ENCODE measurements at regions not wholly inside any gene's neighbourhood (a gene's known extent, or its start where the extent isn't known, plus 50 kb on each side); places are given as distances from the start of the nearest gene placed in this dataset.
"Not testable (repeated sequence)": the region's sequence is repeated elsewhere in the genome, so short reads cannot be mapped to it uniquely, and the experiment has no call there.

- not testable (repeated sequence) for DNase-seq
These were observed 75.8 kb upstream of the PARP8 start for GRCh38 chr5:50590444-50591189.

- not testable (repeated sequence) for DNase-seq
These were observed 75.1 kb upstream of the PARP8 start for GRCh38 chr5:50591338-50591737.

- DNase-seq = no peak
These were observed 72.8 kb upstream of the PARP8 start for GRCh38 chr5:50593681-50594080.

GRCh38 chr5:50595199-50595598, 71.2 kb upstream of the PARP8 start:
- no peak for DNase-seq

GRCh38 chr5:50601576-50601975, 64.9 kb upstream of the PARP8 start:
- DNase-seq = not testable (repeated sequence)

GRCh38 chr5:50606179-50606578, 60.3 kb upstream of the PARP8 start:
- DNase-seq = no peak

- not testable (repeated sequence) for DNase-seq
These were observed 59.0 kb upstream of the PARP8 start for GRCh38 chr5:50607456-50607855.

- not testable (repeated sequence) for DNase-seq
These were observed 58.3 kb upstream of the PARP8 start for GRCh38 chr5:50607953-50608705.

- DNase-seq = not testable (repeated sequence)
These were observed 53.4 kb upstream of the PARP8 start for GRCh38 chr5:50613057-50613456.
